ENCODE measurements at regions not wholly inside any gene's neighbourhood (a gene's known extent, or its start where the extent isn't known, plus 50 kb on each side); places are given as distances from the start of the nearest gene placed in this dataset.

DNA sequence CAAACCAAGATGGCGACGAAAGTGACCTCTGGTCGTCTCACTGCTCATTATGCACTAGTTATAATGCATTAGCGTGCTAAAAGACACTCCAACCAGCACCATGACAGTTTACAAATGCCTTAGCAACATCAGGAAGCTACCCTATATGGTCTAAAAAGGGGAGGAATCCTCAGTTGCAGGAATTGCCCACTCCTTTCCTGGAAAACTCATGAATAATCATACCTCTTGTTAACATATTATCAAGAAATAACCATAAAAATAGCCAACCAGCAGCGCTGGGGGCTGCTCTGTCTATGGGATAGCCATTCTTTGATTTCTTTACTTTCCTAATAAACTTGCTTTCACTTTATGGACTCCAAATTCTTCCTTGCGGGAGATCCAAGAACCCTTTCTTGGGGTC, 595.7 kb upstream of the KLF4 start:
- Histone ChIP-seq H3K27ac (no peak overlapping the region), H3K9me3 (no peaks in the 10 kb centered on the region), H3K4me1 (no peaks in the 10 kb centered on the region), H3K4me3 (no peak overlapping the region), H3K27me3 (ENCODE audit: insufficient read depth in 3 of 3, low read length in 2 of 3) (no peaks in the 10 kb centered on the region), H3K36me3 (ENCODE audit: insufficient read depth in 1 of 2, low read depth in 1 of 2) (no peaks in the 10 kb centered on the region)
- no peak for ATAC-seq
- 95 to 97% (median 95%) methylated on average over 6 of the region's 6 CpGs for WGBS, 3 donors
- TF ChIP-seq, protein P1, sequence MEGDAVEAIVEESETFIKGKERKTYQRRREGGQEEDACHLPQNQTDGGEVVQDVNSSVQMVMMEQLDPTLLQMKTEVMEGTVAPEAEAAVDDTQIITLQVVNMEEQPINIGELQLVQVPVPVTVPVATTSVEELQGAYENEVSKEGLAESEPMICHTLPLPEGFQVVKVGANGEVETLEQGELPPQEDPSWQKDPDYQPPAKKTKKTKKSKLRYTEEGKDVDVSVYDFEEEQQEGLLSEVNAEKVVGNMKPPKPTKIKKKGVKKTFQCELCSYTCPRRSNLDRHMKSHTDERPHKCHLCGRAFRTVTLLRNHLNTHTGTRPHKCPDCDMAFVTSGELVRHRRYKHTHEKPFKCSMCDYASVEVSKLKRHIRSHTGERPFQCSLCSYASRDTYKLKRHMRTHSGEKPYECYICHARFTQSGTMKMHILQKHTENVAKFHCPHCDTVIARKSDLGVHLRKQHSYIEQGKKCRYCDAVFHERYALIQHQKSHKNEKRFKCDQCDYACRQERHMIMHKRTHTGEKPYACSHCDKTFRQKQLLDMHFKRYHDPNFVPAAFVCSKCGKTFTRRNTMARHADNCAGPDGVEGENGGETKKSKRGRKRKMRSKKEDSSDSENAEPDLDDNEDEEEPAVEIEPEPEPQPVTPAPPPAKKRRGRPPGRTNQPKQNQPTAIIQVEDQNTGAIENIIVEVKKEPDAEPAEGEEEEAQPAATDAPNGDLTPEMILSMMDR (IDR thresholded peaks at IDR 0.05), result no peak
- intact Hi-C loops (cut with DNase I), result no loop called here
- no peak for DNase-seq

DNA sequence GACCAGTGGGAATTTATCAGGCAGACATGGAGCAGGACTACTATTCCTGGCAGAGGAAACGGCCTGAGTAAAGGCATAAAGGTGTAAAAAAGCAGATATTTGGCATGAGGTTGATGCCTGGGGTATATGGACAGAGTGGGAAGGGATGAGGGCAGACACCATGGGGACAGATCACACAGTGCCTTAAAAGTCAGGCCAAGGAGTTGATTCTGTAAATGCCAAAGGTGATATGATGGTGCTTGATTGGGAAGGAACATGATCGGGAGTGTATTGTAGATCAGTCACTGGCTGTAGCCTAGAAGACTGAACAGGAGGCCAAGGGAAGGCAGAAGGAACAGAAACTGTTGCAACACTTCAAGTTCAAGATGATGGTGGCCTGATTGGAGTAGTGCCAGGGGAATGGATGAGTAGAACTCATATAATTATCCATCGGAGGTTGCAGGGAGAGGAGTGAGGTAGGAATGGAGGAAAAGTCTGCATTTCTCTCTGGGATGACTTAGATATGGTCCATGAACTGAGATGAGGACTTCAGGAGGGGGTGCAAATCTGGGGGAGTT, 594.3 kb upstream of the KLF4 start:
- intact Hi-C loops (cut with DNase I), result no loop called here
- Histone ChIP-seq H3K4me3 (no peak overlapping the region), H3K27ac (no peak overlapping the region), H3K4me1 (no peaks in the 10 kb centered on the region), H3K9me3 (no peaks in the 10 kb centered on the region), H3K36me3 (ENCODE audit: insufficient read depth in 1 of 2, low read depth in 1 of 2) (no peaks in the 10 kb centered on the region), H3K27me3 (ENCODE audit: insufficient read depth in 3 of 3, low read length in 2 of 3) (no peaks in the 10 kb centered on the region)
- ATAC-seq (no peak), DNase-seq (no peak)
- TF ChIP-seq, protein P1 (IDR thresholded peaks at IDR 0.05), result no peak
- WGBS, 3 donors, result 83 to 92% (median 87%) methylated on average over 3 of the region's 3 CpGs

GRCh38 chr9:108083160-108083750, 593.7 kb upstream of the KLF4 start:
- intact Hi-C loops (cut with DNase I), result no loop called here
- Histone ChIP-seq H3K36me3 (ENCODE audit: insufficient read depth in 1 of 2, low read depth in 1 of 2) (no peaks in the 10 kb centered on the region), H3K4me3 (no peak overlapping the region), H3K9me3 (no peaks in the 10 kb centered on the region), H3K27ac (no peak overlapping the region), H3K4me1 (no peaks in the 10 kb centered on the region), H3K27me3 (ENCODE audit: insufficient read depth in 3 of 3, low read length in 2 of 3) (no peaks in the 10 kb centered on the region)
- TF ChIP-seq, protein P1 (IDR thresholded peaks at IDR 0.05), result no peak
- no peak for ATAC-seq
- WGBS, 3 donors, result 68 to 76% (median 72%) methylated on average over 6 of the region's 6 CpGs
- DNase-seq, result no peak

DNA sequence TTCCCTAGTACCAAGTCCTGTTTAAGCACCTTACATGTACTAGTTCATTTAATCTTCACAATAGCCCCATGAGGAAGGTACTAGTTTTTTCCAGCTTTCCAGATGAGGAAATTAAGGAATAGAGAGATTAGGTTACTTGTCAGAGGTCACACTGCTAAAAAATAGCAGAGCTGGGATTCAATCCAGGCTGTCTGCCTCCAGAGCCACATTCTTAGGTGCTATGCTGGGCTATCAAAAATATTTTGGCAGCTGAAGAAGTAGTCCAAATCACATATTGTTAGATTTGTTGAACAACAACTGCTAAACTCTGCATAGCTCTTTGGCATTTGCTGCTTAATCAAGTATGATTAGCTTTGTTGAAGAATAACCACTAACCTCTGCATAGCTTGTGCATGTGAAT, 591.5 kb upstream of the KLF4 start:
- Histone ChIP-seq H3K4me3 (no peak overlapping the region), H3K27me3 (ENCODE audit: insufficient read depth in 3 of 3, low read length in 2 of 3) (no peaks in the 10 kb centered on the region), H3K27ac (no peak overlapping the region), H3K9me3 (no peaks in the 10 kb centered on the region), H3K4me1 (no peaks in the 10 kb centered on the region), H3K36me3 (ENCODE audit: insufficient read depth in 1 of 2, low read depth in 1 of 2) (no peaks in the 10 kb centered on the region)
- DNase-seq (no peak), ATAC-seq (no peak)
- TF ChIP-seq, protein P1 (IDR thresholded peaks at IDR 0.05), result no peak
- intact Hi-C loops (cut with DNase I), result no loop called here

- intact Hi-C loops (cut with DNase I), result no loop called here
- no peak for ATAC-seq
Observed at GRCh38 chr9:108080285-108080684, 590.7 kb upstream of the KLF4 start.

More at GRCh38 chr9:108080285-108080684, 590.7 kb upstream of the KLF4 start:
- no peaks in the 10 kb centered on the region for H3K36me3 ChIP-seq (ENCODE audit: insufficient read depth in 1 of 2, low read depth in 1 of 2)
- H3K4me1 ChIP-seq, result no peaks in the 10 kb centered on the region
- TF ChIP-seq, protein P1 (IDR thresholded peaks at IDR 0.05), result no peak
- H3K27ac ChIP-seq, result no peak overlapping the region
- H3K4me3 ChIP-seq, result no peak overlapping the region
- no peak for DNase-seq
- no peaks in the 10 kb centered on the region for H3K9me3 ChIP-seq
- WGBS, 3 donors, result 87 to 94% (median 93%) methylated on average over 3 of the region's 3 CpGs
- no peaks in the 10 kb centered on the region for H3K27me3 ChIP-seq (ENCODE audit: insufficient read depth in 3 of 3, low read length in 2 of 3)
